ENCODE measurements at regions not wholly inside any gene's neighbourhood (a gene's known extent, or its start where the extent isn't known, plus 50 kb on each side); places are given as distances from the start of the nearest gene placed in this dataset.

GRCh38 chr5:19297934-19298333, 690.1 kb downstream of the CDH18 start:
- Histone ChIP-seq H3K27ac (no peak overlapping the region), H3K4me3 (ENCODE audit: low read depth, low read length) (no peak overlapping the region), H3K36me3 (replicated peaks) (no peaks in the 10 kb centered on the region), H3K27me3 (replicated peaks) (no peaks in the 10 kb centered on the region)
- in situ Hi-C loops (cut with HindIII; ENCODE audit: low pct_ligation_motif_present, low sequenced_read_pairs) = no loop called here
- no peak for TF ChIP-seq CTCF (IDR thresholded peaks at IDR 0.05; ENCODE audit: low read depth, low read length, missing control alignments)
- no peak for DNase-seq

- TF ChIP-seq CTCF (IDR thresholded peaks at IDR 0.05; ENCODE audit: low read depth, low read length, missing control alignments) = no peak
- DNase-seq = no peak
- Histone ChIP-seq H3K27ac (no peak overlapping the region), H3K4me3 (ENCODE audit: low read depth, low read length) (no peak overlapping the region), H3K36me3 (replicated peaks) (no peaks in the 10 kb centered on the region), H3K27me3 (replicated peaks) (no peaks in the 10 kb centered on the region)
- in situ Hi-C loops (cut with HindIII; ENCODE audit: low pct_ligation_motif_present, low sequenced_read_pairs) = no loop called here
These were observed 686.7 kb downstream of the CDH18 start for GRCh38 chr5:19301271-19301670.

- no peak overlapping the region for H3K4me3 ChIP-seq (ENCODE audit: low read depth, low read length)
- H3K36me3 ChIP-seq (replicated peaks) = no peaks in the 10 kb centered on the region
- H3K27me3 ChIP-seq (replicated peaks) = no peaks in the 10 kb centered on the region
- no peak for DNase-seq
- no peak overlapping the region for H3K27ac ChIP-seq
- in situ Hi-C loops (cut with HindIII; ENCODE audit: low pct_ligation_motif_present, low sequenced_read_pairs) = no loop called here
- peak; percentile 16 for TF ChIP-seq CTCF (IDR thresholded peaks at IDR 0.05; ENCODE audit: low read depth, low read length, missing control alignments)
These were observed 673.2 kb downstream of the CDH18 start for GRCh38 chr5:19314840-19315239.

- no peak overlapping the region for H3K4me3 ChIP-seq (ENCODE audit: low read depth, low read length)
- TF ChIP-seq CTCF (IDR thresholded peaks at IDR 0.05; ENCODE audit: low read depth, low read length, missing control alignments) = no peak
- in situ Hi-C loops (cut with HindIII; ENCODE audit: low pct_ligation_motif_present, low sequenced_read_pairs) = no loop called here
- no peaks in the 10 kb centered on the region for H3K27me3 ChIP-seq (replicated peaks)
- DNase-seq = no peak
- H3K36me3 ChIP-seq (replicated peaks) = no peaks in the 10 kb centered on the region
- H3K27ac ChIP-seq = no peak overlapping the region
These were observed 668.7 kb downstream of the CDH18 start for GRCh38 chr5:19319252-19319651.

- TF ChIP-seq CTCF (IDR thresholded peaks at IDR 0.05; ENCODE audit: low read depth, low read length, missing control alignments) = no peak
- Histone ChIP-seq H3K27ac (no peak overlapping the region), H3K27me3 (replicated peaks) (no peaks in the 10 kb centered on the region), H3K36me3 (replicated peaks) (no peaks in the 10 kb centered on the region), H3K4me3 (ENCODE audit: low read depth, low read length) (no peak overlapping the region)
- in situ Hi-C loops (cut with HindIII; ENCODE audit: low pct_ligation_motif_present, low sequenced_read_pairs) = no loop called here
- DNase-seq = no peak
These were observed 665.1 kb downstream of the CDH18 start for GRCh38 chr5:19322716-19323485.

GRCh38 chr5:19334278-19334677, 653.7 kb downstream of the CDH18 start:
- Histone ChIP-seq H3K4me3 (ENCODE audit: low read depth, low read length) (no peak overlapping the region), H3K27me3 (replicated peaks) (no peaks in the 10 kb centered on the region), H3K36me3 (replicated peaks) (no peaks in the 10 kb centered on the region), H3K27ac (no peak overlapping the region)
- no peak for TF ChIP-seq CTCF (IDR thresholded peaks at IDR 0.05; ENCODE audit: low read depth, low read length, missing control alignments)
- DNase-seq = no peak
- in situ Hi-C loops (cut with HindIII; ENCODE audit: low pct_ligation_motif_present, low sequenced_read_pairs) = no loop called here
